Gastroesophageal sphincter (tissue), 4 donors: ENCODE measurements at regions not wholly inside any gene's neighbourhood (a gene's known extent, or its start where the extent isn't known, plus 50 kb on each side); places are given as distances from the start of the nearest gene placed in this dataset.

Experiments
- ATAC-seq: fragments of 150-250 bp; one replicate; pipeline ENCODE4 v1.9.1; 2016; ENCODE audit warnings: mild to moderate bottlenecking, moderate library complexity
- H3K27ac ChIP-seq, 4 donors: fragments of 200-600 bp; sonication (generic) in 3 of 4; 1 replicate in 3 of 4; 2 replicates in 1 of 4; pipeline ENCODE4 v1.5.1; 2016 to 2019
- H3K27me3 ChIP-seq: fragments of 200-600 bp; sonication (generic); one replicate; pipeline ENCODE4 v1.5.1; 2019
- H3K36me3 ChIP-seq, 2 donors: fragments of 200-600 bp; sonication (generic); one replicate each; pipeline ENCODE4 v1.5.1; 2019; ENCODE audit warnings: control low read depth in 1 of 2
- H3K4me1 ChIP-seq, 3 donors: fragments of 200-600 bp; sonication (generic); 1 replicate in 2 of 3; 2 replicates in 1 of 3; pipeline ENCODE4 v1.5.1; 2016 to 2019; ENCODE audit warnings: control low read depth in 2 of 3
- H3K4me3 ChIP-seq, 2 donors: fragments of 200-600 bp; sonication (generic); one replicate each; pipeline ENCODE4 v1.5.1; 2019; ENCODE audit warnings: mild to moderate bottlenecking in 1 of 2, moderate library complexity in 1 of 2
- H3K9me3 ChIP-seq, 3 donors: fragments of 200-600 bp; sonication (generic); one replicate each; pipeline ENCODE4 v1.5.1; 2017 to 2019; ENCODE audit warnings: control low read depth in 2 of 3
- EP300 ChIP-seq: sonication (generic); formaldehyde crosslinking; IDR thresholded peaks from one replicate; pipeline ENCODE4 v1.6.1; 2017; ENCODE audit warnings: antibody characterized with exemption, mild to moderate bottlenecking
- POLR2A ChIP-seq, 2 donors: fragments of 450-650 bp; IDR thresholded peaks; one replicate each; pipeline ENCODE4 v1.6.1; 2017; ENCODE audit warnings: antibody characterized with exemption in 2 of 2, mild to moderate bottlenecking in 2 of 2, moderate library complexity in 1 of 2
- POLR2AphosphoS5 ChIP-seq: sonication (generic); formaldehyde crosslinking; IDR thresholded peaks from one replicate; pipeline ENCODE4 v1.6.1; 2017; ENCODE audit warnings: antibody characterized with exemption
- WGBS, 2 donors: methylation state at CpG; one replicate each; pipeline ENCODE4 v1.1.5; 2018; ENCODE audit warnings: low coverage in 1 of 2; 5-methylcytosine and 5-hydroxymethylcytosine counted together
- TF ChIP-seq, protein P1 (sequence below), 4 experiments: fragments of 200-600 bp in 2 of 4; fragments of 450-650 bp in 2 of 4; sonication (generic) in 1 of 4; IDR thresholded peaks; one replicate each; pipeline ENCODE4 v1.5.1; 2017 to 2019; ENCODE audit warnings: antibody characterized with exemption in 4 of 4, mild to moderate bottlenecking in 2 of 4, moderate library complexity in 2 of 4

DNA sequence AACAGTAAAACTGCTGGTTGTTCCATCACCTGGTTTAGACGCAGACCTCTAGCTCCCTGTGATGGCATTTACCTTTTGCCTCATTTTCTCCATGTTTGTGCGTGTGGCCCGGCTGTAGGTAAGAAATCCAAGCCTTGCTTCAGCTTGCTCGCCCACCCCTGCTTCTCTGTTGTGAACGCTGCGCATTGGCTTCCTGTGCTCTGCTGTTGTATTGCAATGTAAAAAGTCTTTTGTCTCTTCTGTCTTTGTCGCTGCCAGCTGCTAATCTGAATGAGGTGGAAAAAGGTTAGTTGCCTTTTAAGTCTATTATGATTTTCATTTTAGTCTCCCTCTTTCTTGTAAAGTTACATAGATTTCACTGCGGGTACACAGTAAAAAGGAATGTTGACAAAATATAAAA, 127.3 kb upstream of the PACRGL start:
- no peak for ATAC-seq
- no peak overlapping the region for H3K4me3 ChIP-seq
- no peak overlapping the region for H3K27ac ChIP-seq
- H3K9me3 ChIP-seq = no peaks in the 10 kb centered on the region
- no peaks in the 10 kb centered on the region for H3K27me3 ChIP-seq
- 89 to 93% methylated on average over 2 to 8 of the region's 8 CpGs for WGBS, 2 donors
- H3K36me3 ChIP-seq = peaks cover 0 to 24% of the 10 kb centered on the region in 2 donors
- TF ChIP-seq POLR2A (IDR thresholded peaks at IDR 0.05) = no peak
- H3K4me1 ChIP-seq = no peaks in the 10 kb centered on the region

DNA sequence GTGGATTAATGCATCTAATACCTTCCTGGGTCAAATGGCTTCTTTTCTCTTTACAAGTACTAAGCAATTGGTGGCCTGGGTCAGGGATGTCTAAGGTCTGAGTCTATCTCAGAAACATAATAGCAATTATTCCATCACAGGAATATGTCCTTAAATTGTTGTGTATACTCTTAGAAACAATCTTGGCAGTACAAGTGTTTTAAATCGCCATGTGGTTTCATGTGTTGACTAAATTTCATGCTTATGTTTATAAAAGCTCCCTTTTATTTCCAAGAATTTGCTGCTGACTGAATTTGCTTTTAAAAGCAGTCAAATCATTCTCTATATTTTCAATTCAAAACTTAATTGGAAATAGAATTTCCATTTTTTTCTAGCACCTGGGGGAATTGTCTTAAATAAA, 125.3 kb upstream of the PACRGL start:
- no peak overlapping the region for H3K4me3 ChIP-seq
- no peaks in the 10 kb centered on the region for H3K9me3 ChIP-seq
- H3K4me1 ChIP-seq = no peaks in the 10 kb centered on the region
- WGBS, 2 donors = 57 to 69% methylated on average over 1 of the region's 1 CpG
- peaks cover 0 to 13% of the 10 kb centered on the region in 2 donors for H3K36me3 ChIP-seq
- ATAC-seq = no peak
- no peaks in the 10 kb centered on the region for H3K27me3 ChIP-seq
- no peak for TF ChIP-seq EP300
- no peak for TF ChIP-seq POLR2A (IDR thresholded peaks at IDR 0.05)
- TF ChIP-seq, protein P1, sequence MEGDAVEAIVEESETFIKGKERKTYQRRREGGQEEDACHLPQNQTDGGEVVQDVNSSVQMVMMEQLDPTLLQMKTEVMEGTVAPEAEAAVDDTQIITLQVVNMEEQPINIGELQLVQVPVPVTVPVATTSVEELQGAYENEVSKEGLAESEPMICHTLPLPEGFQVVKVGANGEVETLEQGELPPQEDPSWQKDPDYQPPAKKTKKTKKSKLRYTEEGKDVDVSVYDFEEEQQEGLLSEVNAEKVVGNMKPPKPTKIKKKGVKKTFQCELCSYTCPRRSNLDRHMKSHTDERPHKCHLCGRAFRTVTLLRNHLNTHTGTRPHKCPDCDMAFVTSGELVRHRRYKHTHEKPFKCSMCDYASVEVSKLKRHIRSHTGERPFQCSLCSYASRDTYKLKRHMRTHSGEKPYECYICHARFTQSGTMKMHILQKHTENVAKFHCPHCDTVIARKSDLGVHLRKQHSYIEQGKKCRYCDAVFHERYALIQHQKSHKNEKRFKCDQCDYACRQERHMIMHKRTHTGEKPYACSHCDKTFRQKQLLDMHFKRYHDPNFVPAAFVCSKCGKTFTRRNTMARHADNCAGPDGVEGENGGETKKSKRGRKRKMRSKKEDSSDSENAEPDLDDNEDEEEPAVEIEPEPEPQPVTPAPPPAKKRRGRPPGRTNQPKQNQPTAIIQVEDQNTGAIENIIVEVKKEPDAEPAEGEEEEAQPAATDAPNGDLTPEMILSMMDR (IDR thresholded peaks at IDR 0.05) = no peak
- TF ChIP-seq POLR2AphosphoS5 = no peak
- no peak overlapping the region for H3K27ac ChIP-seq

DNA sequence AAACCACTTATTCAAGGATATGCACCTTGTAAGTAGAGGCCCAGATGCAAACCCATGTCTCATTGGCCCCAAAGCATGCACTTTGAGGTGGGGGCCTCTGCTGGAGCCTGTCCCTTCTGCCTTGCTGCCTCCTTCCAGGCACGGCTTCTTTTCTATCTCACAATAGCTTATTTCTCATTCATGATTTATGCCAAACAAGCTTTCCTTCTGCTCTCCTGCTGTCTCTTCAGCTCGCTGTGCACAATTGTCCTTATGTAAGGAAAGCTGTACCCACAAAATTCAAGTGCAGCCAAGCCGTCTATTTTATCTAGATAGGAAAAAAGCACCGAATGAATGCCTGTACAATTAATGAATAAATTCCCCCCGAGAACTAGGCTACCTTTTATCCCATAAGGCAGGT, 124.8 kb upstream of the PACRGL start:
- H3K27ac ChIP-seq = no peak overlapping the region
- no peaks in the 10 kb centered on the region for H3K9me3 ChIP-seq
- no peaks in the 10 kb centered on the region for H3K4me1 ChIP-seq
- no peak for TF ChIP-seq POLR2A (IDR thresholded peaks at IDR 0.05)
- no peaks in the 10 kb centered on the region for H3K27me3 ChIP-seq
- no peak overlapping the region for H3K4me3 ChIP-seq
- peaks cover 0 to 13% of the 10 kb centered on the region in 2 donors for H3K36me3 ChIP-seq
- no peak for ATAC-seq
- 81 to 88% methylated on average over 3 to 5 of the region's 5 CpGs for WGBS, 2 donors

- no peak for ATAC-seq
- no peak overlapping the region for H3K4me3 ChIP-seq
- TF ChIP-seq POLR2A (IDR thresholded peaks at IDR 0.05) (no peak), EP300 (no peak), POLR2AphosphoS5 (no peak)
- TF ChIP-seq, protein P1 (IDR thresholded peaks at IDR 0.05) = no peak
- no peaks in the 10 kb centered on the region for H3K4me1 ChIP-seq
- H3K9me3 ChIP-seq = no peaks in the 10 kb centered on the region
- peaks cover 0 to 20% of the 10 kb centered on the region in 2 donors for H3K36me3 ChIP-seq
- H3K27ac ChIP-seq = no peak overlapping the region
- no peaks in the 10 kb centered on the region for H3K27me3 ChIP-seq
Measured at GRCh38 chr4:20576861-20577260, 123.4 kb upstream of the PACRGL start.

GRCh38 chr4:20577702-20578101, 122.6 kb upstream of the PACRGL start:
- ATAC-seq = no peak

GRCh38 chr4:20580907-20581306, 119.4 kb upstream of the PACRGL start:
- TF ChIP-seq POLR2A (IDR thresholded peaks at IDR 0.05) = no peak
- no peak for TF ChIP-seq POLR2AphosphoS5
- TF ChIP-seq EP300 = no peak
- TF ChIP-seq, protein P1 (IDR thresholded peaks at IDR 0.05) = no peak
- Histone ChIP-seq H3K27me3 (no peaks in the 10 kb centered on the region), H3K9me3 (no peaks in the 10 kb centered on the region), H3K27ac (no peak overlapping the region), H3K4me3 (no peak overlapping the region), H3K36me3 (peaks cover 0 to 27% of the 10 kb centered on the region in 2 donors), H3K4me1 (no peaks in the 10 kb centered on the region)
- no peak for ATAC-seq
- WGBS, 2 donors = 86% methylated on average over 2 of the region's 2 CpGs; no CpG with 5 or more reads in 1 of the 2 donors

More at GRCh38 chr4:20577702-20578101, 122.6 kb upstream of the PACRGL start:
- Histone ChIP-seq H3K27ac (no peak overlapping the region), H3K4me3 (no peak overlapping the region), H3K27me3 (no peaks in the 10 kb centered on the region), H3K4me1 (no peaks in the 10 kb centered on the region), H3K9me3 (no peaks in the 10 kb centered on the region), H3K36me3 (peaks cover 0 to 23% of the 10 kb centered on the region in 2 donors)
- WGBS, 2 donors = 43 to 61% methylated on average over 2 of the region's 2 CpGs
- TF ChIP-seq, protein P1 (IDR thresholded peaks at IDR 0.05) = no peak
- TF ChIP-seq EP300 (no peak), POLR2AphosphoS5 (no peak), POLR2A (IDR thresholded peaks at IDR 0.05) (no peak)
